GM23338 (cell line): ENCODE measurements at regions not wholly inside any gene's neighbourhood (a gene's known extent, or its start where the extent isn't known, plus 50 kb on each side); places are given as distances from the start of the nearest gene placed in this dataset.

Source experiments
- ATAC-seq: fragments of 200-7000 bp; cut with Tn5 transposase; 3 replicates; pipeline ENCODE4 v1.9.1; 2020
- DNase-seq: peaks from one replicate; pipeline ENCODE4 v3.0.0-alpha.2; 2015; ENCODE audit warnings: low spot score
- H2AFZ ChIP-seq: fragments of 200-600 bp; sonication (generic); 2 replicates; pipeline ENCODE4 v1.8.0; 2016; ENCODE audit warnings: antibody characterized with exemption, mild to moderate bottlenecking, moderate library complexity
- H3F3A ChIP-seq: fragments of 200-600 bp; sonication (generic); replicated peaks from 2 replicates; pipeline ENCODE4 v1.8.0; 2017; ENCODE audit warnings: antibody characterized with exemption, mixed run types, low read depth
- H3K27ac ChIP-seq: fragments of 200-600 bp; sonication (generic); 2 replicates; pipeline ENCODE4 v1.6.1; 2016; ENCODE audit warnings: low read depth
- H3K27me3 ChIP-seq: fragments of 200-600 bp; sonication (generic); 2 replicates; pipeline ENCODE4 v1.8.0; 2016; ENCODE audit warnings: mild to moderate bottlenecking, mixed run types, moderate library complexity; ENCODE audit not compliant: insufficient read depth
- H3K36me3 ChIP-seq: fragments of 200-600 bp; sonication (generic); 2 replicates; pipeline ENCODE4 v1.8.0; 2016; ENCODE audit warnings: mild to moderate bottlenecking; ENCODE audit not compliant: insufficient read depth
- H3K4me1 ChIP-seq: fragments of 200-600 bp; sonication (generic); 2 replicates; pipeline ENCODE4 v1.8.0; 2016; ENCODE audit warnings: mild to moderate bottlenecking, moderate library complexity; ENCODE audit not compliant: insufficient read depth
- H3K4me2 ChIP-seq: fragments of 200-600 bp; sonication (generic); 2 replicates; pipeline ENCODE4 v1.7.1; 2017; ENCODE audit warnings: mixed run types
- H3K4me3 ChIP-seq: fragments of 200-600 bp; sonication (generic); 2 replicates; pipeline ENCODE4 v1.6.1; 2016; ENCODE audit warnings: mixed run types
- H3K79me2 ChIP-seq: fragments of 200-600 bp; sonication (generic); replicated peaks from 2 replicates; pipeline ENCODE4 v1.8.0; 2017; ENCODE audit warnings: mild to moderate bottlenecking; ENCODE audit not compliant: insufficient read depth
- H3K9me2 ChIP-seq: fragments of 200-600 bp; sonication (generic); 2 replicates; pipeline ENCODE4 v1.8.0; 2017; ENCODE audit not compliant: insufficient read depth
- H4K20me1 ChIP-seq: fragments of 200-600 bp; sonication (generic); replicated peaks from 2 replicates; pipeline ENCODE4 v1.8.0; 2017; ENCODE audit warnings: mild to moderate bottlenecking; ENCODE audit not compliant: insufficient read depth
- H3K27ac Mint-ChIP-seq: 2 replicates; pipeline ENCODE4 v1.8.0; 2020; ENCODE audit warnings: inconsistent platforms, mild to moderate bottlenecking, moderate library complexity, mixed read lengths
- H3K27me3 Mint-ChIP-seq: 3 replicates; pipeline ENCODE4 v1.8.0; 2022; ENCODE audit warnings: low read depth, mild to moderate bottlenecking, moderate library complexity, mixed read lengths, inconsistent platforms; ENCODE audit not compliant: insufficient read depth, poor library complexity
- H3K36me3 Mint-ChIP-seq: 3 replicates; pipeline ENCODE4 v1.8.0; 2021; ENCODE audit warnings: low read depth, mild to moderate bottlenecking, inconsistent platforms, moderate library complexity, mixed read lengths
- H3K4me1 Mint-ChIP-seq: 3 replicates; pipeline ENCODE4 v1.8.0; 2020; ENCODE audit warnings: mild to moderate bottlenecking, inconsistent platforms, mixed read lengths
- H3K4me3 Mint-ChIP-seq: 3 replicates; pipeline ENCODE4 v1.8.0; 2021; ENCODE audit warnings: moderate library complexity, mild to moderate bottlenecking, inconsistent platforms, mixed read lengths
- H3K9me3 Mint-ChIP-seq: 3 replicates; pipeline ENCODE4 v1.8.0; 2020; ENCODE audit warnings: moderate library complexity, mild to moderate bottlenecking, inconsistent platforms, mixed read lengths
- CTCF ChIP-seq, 2 experiments: fragments of 200-600 bp in 1 of 2; sonication (generic) in 1 of 2; conservative IDR thresholded peaks; 2 replicates each; pipeline versions ENCODE4 v1.5.1 to v1.6.1; 2016 to 2017; ENCODE audit warnings: antibody characterized with exemption in 2 of 2, low read depth in 2 of 2, mild to moderate bottlenecking in 2 of 2, moderate library complexity in 1 of 2
- EZH2phosphoT487 ChIP-seq: fragments of 200-600 bp; sonication (generic); IDR thresholded peaks from one replicate; pipeline ENCODE4 v1.8.1; 2018; ENCODE audit warnings: antibody characterized with exemption; ENCODE audit not compliant: unreplicated experiment
- NANOG ChIP-seq: IDR thresholded peaks from 2 replicates; pipeline ENCODE4 v1.6.1; 2016; ENCODE audit warnings: antibody characterized with exemption, borderline replicate concordance
- POLR2AphosphoS5 ChIP-seq: IDR thresholded peaks from 2 replicates; pipeline ENCODE4 v1.6.1; 2016; ENCODE audit warnings: antibody characterized with exemption, low read depth
- TF ChIP-seq, protein P1 (sequence below): IDR thresholded peaks from one replicate; pipeline ENCODE4 v1.6.1; 2018; ENCODE audit warnings: antibody characterized with exemption; ENCODE audit not compliant: unreplicated experiment

DNA sequence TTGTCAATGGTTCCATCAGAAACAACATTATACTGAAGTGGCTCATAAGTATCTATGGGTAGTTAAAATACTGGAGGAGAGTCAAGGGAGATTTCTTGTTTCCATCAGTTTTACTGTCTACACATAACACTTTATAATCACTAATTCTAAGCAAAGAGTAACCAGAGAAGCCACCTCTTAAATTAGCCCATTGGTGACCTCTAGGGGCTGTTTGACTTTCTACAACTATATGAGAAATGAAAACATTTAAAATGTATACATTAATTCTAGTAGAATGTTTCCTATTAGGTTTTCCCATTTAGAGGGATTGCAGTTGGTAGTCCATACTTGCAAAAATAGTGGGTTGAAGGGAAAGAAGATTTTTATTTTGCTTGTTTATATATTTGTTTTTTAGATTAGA lies 504.3 kb downstream of the FAM181B start:
- peaks cover 4% of the 10 kb centered on the region; the same call in 2 of the 3 replicates for H3K9me3 Mint-ChIP-seq
- H3K9me2 ChIP-seq, result no peaks in the 10 kb centered on the region
- H3K4me1 ChIP-seq, result no peaks in the 10 kb centered on the region; the same call in 1 of the 2 replicates
- no peaks in the 10 kb centered on the region for H4K20me1 ChIP-seq
- H3K4me2 ChIP-seq, result no peak overlapping the region
- TF ChIP-seq CTCF (conservative IDR thresholded peaks at IDR 0.05; ENCODE audit: low read depth in 2 of 2), result peak; percentile 57 to 73
- TF ChIP-seq NANOG, result no peak
- ATAC-seq, result peak; percentile 61
- H3K79me2 ChIP-seq, result no peaks in the 10 kb centered on the region
- H3K4me3 Mint-ChIP-seq, result no peak overlapping the region
- H3F3A ChIP-seq, result no peaks in the 10 kb centered on the region
- no peak overlapping the region for H3K4me3 ChIP-seq
- no peaks in the 10 kb centered on the region for H3K36me3 ChIP-seq
- no peak overlapping the region for H3K27ac Mint-ChIP-seq
- no peak overlapping the region for H3K27ac ChIP-seq
- no peaks in the 10 kb centered on the region for H3K4me1 Mint-ChIP-seq
- no peak overlapping the region for H2AFZ ChIP-seq
- H3K36me3 Mint-ChIP-seq, result peaks cover 1% of the 10 kb centered on the region; the same call in 2 of the 3 replicates
- H3K27me3 ChIP-seq, result no peaks in the 10 kb centered on the region
- H3K27me3 Mint-ChIP-seq, result no peaks in the 10 kb centered on the region
- peak; percentile 71 for DNase-seq

DNA sequence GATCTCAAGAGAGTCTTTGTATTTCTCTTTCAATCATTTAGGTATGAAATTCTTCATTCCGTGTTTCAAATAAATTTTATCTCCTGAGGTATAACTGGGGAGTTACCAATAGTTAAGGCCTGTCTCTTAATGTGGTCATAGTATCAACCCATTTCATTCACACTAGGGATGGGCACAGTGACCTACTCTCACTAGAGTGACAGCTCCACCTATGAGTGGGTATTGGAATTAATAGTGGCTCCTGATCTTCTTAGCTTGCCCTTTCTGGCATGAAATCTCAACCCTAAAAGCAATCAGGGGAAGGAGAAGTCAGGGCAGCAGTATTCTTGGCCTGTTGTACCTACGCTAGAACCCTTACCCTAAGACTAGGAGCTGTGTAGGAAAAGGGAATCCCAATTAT lies 507.7 kb downstream of the FAM181B start:
- no peak overlapping the region for H3K27ac Mint-ChIP-seq
- ATAC-seq, result peak; percentile 50; the same call in 2 of the 3 replicates
- Histone ChIP-seq H3K27me3 (no peaks in the 10 kb centered on the region), H3K79me2 (no peaks in the 10 kb centered on the region), H3K4me1 (no peaks in the 10 kb centered on the region; the same call in 1 of the 2 replicates), H3K4me2 (no peak overlapping the region), H3K4me3 (no peak overlapping the region), H3K27ac (no peak overlapping the region), H3F3A (no peaks in the 10 kb centered on the region), H3K36me3 (no peaks in the 10 kb centered on the region), H2AFZ (no peak overlapping the region; the same call in 1 of the 2 replicates), H3K9me2 (no peaks in the 10 kb centered on the region), H4K20me1 (no peaks in the 10 kb centered on the region)
- H3K36me3 Mint-ChIP-seq, result peaks cover 5% of the 10 kb centered on the region; the same call in 2 of the 3 replicates
- H3K27me3 Mint-ChIP-seq, result no peaks in the 10 kb centered on the region
- DNase-seq, result peak; percentile 36
- no peaks in the 10 kb centered on the region for H3K4me1 Mint-ChIP-seq
- H3K9me3 Mint-ChIP-seq, result peaks cover 8% of the 10 kb centered on the region; the same call in 2 of the 3 replicates
- H3K4me3 Mint-ChIP-seq, result no peak overlapping the region
- TF ChIP-seq POLR2AphosphoS5, result no peak
- TF ChIP-seq, protein P1, sequence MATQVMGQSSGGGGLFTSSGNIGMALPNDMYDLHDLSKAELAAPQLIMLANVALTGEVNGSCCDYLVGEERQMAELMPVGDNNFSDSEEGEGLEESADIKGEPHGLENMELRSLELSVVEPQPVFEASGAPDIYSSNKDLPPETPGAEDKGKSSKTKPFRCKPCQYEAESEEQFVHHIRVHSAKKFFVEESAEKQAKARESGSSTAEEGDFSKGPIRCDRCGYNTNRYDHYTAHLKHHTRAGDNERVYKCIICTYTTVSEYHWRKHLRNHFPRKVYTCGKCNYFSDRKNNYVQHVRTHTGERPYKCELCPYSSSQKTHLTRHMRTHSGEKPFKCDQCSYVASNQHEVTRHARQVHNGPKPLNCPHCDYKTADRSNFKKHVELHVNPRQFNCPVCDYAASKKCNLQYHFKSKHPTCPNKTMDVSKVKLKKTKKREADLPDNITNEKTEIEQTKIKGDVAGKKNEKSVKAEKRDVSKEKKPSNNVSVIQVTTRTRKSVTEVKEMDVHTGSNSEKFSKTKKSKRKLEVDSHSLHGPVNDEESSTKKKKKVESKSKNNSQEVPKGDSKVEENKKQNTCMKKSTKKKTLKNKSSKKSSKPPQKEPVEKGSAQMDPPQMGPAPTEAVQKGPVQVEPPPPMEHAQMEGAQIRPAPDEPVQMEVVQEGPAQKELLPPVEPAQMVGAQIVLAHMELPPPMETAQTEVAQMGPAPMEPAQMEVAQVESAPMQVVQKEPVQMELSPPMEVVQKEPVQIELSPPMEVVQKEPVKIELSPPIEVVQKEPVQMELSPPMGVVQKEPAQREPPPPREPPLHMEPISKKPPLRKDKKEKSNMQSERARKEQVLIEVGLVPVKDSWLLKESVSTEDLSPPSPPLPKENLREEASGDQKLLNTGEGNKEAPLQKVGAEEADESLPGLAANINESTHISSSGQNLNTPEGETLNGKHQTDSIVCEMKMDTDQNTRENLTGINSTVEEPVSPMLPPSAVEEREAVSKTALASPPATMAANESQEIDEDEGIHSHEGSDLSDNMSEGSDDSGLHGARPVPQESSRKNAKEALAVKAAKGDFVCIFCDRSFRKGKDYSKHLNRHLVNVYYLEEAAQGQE, result no peak
- peak; percentile 46 to 66 for TF ChIP-seq CTCF (conservative IDR thresholded peaks at IDR 0.05; ENCODE audit: low read depth in 2 of 2)
- no peak for TF ChIP-seq EZH2phosphoT487
